ENCODE measurements at regions not wholly inside any gene's neighbourhood (a gene's known extent, or its start where the extent isn't known, plus 50 kb on each side); places are given as distances from the start of the nearest gene placed in this dataset.

GRCh38 chr6:138030872-138031271, 76.3 kb downstream of the PERP start:
- H3K36me3 ChIP-seq (ENCODE audit: control insufficient read depth in 2 of 2, insufficient read depth in 2 of 2, low read length in 2 of 2): no peaks in the 10 kb centered on the region
- no peak overlapping the region for H3K9ac ChIP-seq (ENCODE audit: low read length in 2 of 2)
- H3K4me1 ChIP-seq (ENCODE audit: control insufficient read depth, insufficient read depth, low read length): no peaks in the 10 kb centered on the region
- no peak overlapping the region for H3K4me3 ChIP-seq (ENCODE audit: low read length in 2 of 2)
- H3K9me3 ChIP-seq (ENCODE audit: control insufficient read depth in 2 of 2, low read length in 2 of 2): no peaks in the 10 kb centered on the region
- H3K27me3 ChIP-seq (ENCODE audit: control insufficient read depth in 1 of 2, insufficient read depth in 2 of 2, low read length in 2 of 2): no peaks in the 10 kb centered on the region
- no peak overlapping the region for H3K27ac ChIP-seq (ENCODE audit: low read length)

GRCh38 chr6:138031417-138031816, 75.8 kb downstream of the PERP start:
- Histone ChIP-seq H3K9me3 (ENCODE audit: control insufficient read depth in 2 of 2, low read length in 2 of 2) (no peaks in the 10 kb centered on the region), H3K4me3 (ENCODE audit: low read length in 2 of 2) (no peak overlapping the region), H3K36me3 (ENCODE audit: control insufficient read depth in 2 of 2, insufficient read depth in 2 of 2, low read length in 2 of 2) (no peaks in the 10 kb centered on the region), H3K9ac (ENCODE audit: low read length in 2 of 2) (no peak overlapping the region), H3K27ac (ENCODE audit: low read length) (peak overlapping the region; percentile 6), H3K4me1 (ENCODE audit: control insufficient read depth, insufficient read depth, low read length) (no peaks in the 10 kb centered on the region), H3K27me3 (ENCODE audit: control insufficient read depth in 1 of 2, insufficient read depth in 2 of 2, low read length in 2 of 2) (no peaks in the 10 kb centered on the region)

- Histone ChIP-seq H3K4me1 (ENCODE audit: control insufficient read depth, insufficient read depth, low read length) (no peaks in the 10 kb centered on the region), H3K9ac (ENCODE audit: low read length in 2 of 2) (no peak overlapping the region), H3K27me3 (ENCODE audit: control insufficient read depth in 1 of 2, insufficient read depth in 2 of 2, low read length in 2 of 2) (no peaks in the 10 kb centered on the region), H3K36me3 (ENCODE audit: control insufficient read depth in 2 of 2, insufficient read depth in 2 of 2, low read length in 2 of 2) (no peaks in the 10 kb centered on the region), H3K27ac (ENCODE audit: low read length) (peak overlapping the region; percentile 6), H3K9me3 (ENCODE audit: control insufficient read depth in 2 of 2, low read length in 2 of 2) (no peaks in the 10 kb centered on the region), H3K4me3 (ENCODE audit: low read length in 2 of 2) (no peak overlapping the region)
Observed at GRCh38 chr6:138031850-138032249, 75.4 kb downstream of the PERP start.

- no peak overlapping the region for H3K27ac ChIP-seq (ENCODE audit: low read length)
Observed at GRCh38 chr6:138032571-138032970, 74.6 kb downstream of the PERP start.

GRCh38 chr6:138034229-138034628, 73.0 kb downstream of the PERP start:
- H3K27me3 ChIP-seq (ENCODE audit: control insufficient read depth in 1 of 2, insufficient read depth in 2 of 2, low read length in 2 of 2): no peaks in the 10 kb centered on the region
- H3K27ac ChIP-seq (ENCODE audit: low read length): no peak overlapping the region
- H3K9me3 ChIP-seq (ENCODE audit: control insufficient read depth in 2 of 2, low read length in 2 of 2): no peaks in the 10 kb centered on the region
- no peaks in the 10 kb centered on the region for H3K4me1 ChIP-seq (ENCODE audit: control insufficient read depth, insufficient read depth, low read length)
- H3K4me3 ChIP-seq (ENCODE audit: low read length in 2 of 2): no peak overlapping the region
- H3K9ac ChIP-seq (ENCODE audit: low read length in 2 of 2): no peak overlapping the region
- H3K36me3 ChIP-seq (ENCODE audit: control insufficient read depth in 2 of 2, insufficient read depth in 2 of 2, low read length in 2 of 2): no peaks in the 10 kb centered on the region

More at GRCh38 chr6:138032571-138032970, 74.6 kb downstream of the PERP start:
- Histone ChIP-seq H3K27me3 (ENCODE audit: control insufficient read depth in 1 of 2, insufficient read depth in 2 of 2, low read length in 2 of 2) (no peaks in the 10 kb centered on the region), H3K4me3 (ENCODE audit: low read length in 2 of 2) (no peak overlapping the region), H3K9me3 (ENCODE audit: control insufficient read depth in 2 of 2, low read length in 2 of 2) (no peaks in the 10 kb centered on the region), H3K9ac (ENCODE audit: low read length in 2 of 2) (no peak overlapping the region), H3K36me3 (ENCODE audit: control insufficient read depth in 2 of 2, insufficient read depth in 2 of 2, low read length in 2 of 2) (no peaks in the 10 kb centered on the region), H3K4me1 (ENCODE audit: control insufficient read depth, insufficient read depth, low read length) (no peaks in the 10 kb centered on the region)

GRCh38 chr6:138035070-138035469, 72.1 kb downstream of the PERP start:
- Histone ChIP-seq H3K9me3 (ENCODE audit: control insufficient read depth in 2 of 2, low read length in 2 of 2) (no peaks in the 10 kb centered on the region), H3K4me1 (ENCODE audit: control insufficient read depth, insufficient read depth, low read length) (no peaks in the 10 kb centered on the region), H3K27me3 (ENCODE audit: control insufficient read depth in 1 of 2, insufficient read depth in 2 of 2, low read length in 2 of 2) (no peaks in the 10 kb centered on the region), H3K9ac (ENCODE audit: low read length in 2 of 2) (no peak overlapping the region), H3K4me3 (ENCODE audit: low read length in 2 of 2) (no peak overlapping the region), H3K27ac (ENCODE audit: low read length) (no peak overlapping the region), H3K36me3 (ENCODE audit: control insufficient read depth in 2 of 2, insufficient read depth in 2 of 2, low read length in 2 of 2) (no peaks in the 10 kb centered on the region)

GRCh38 chr6:138036111-138036510, 71.1 kb downstream of the PERP start:
- no peaks in the 10 kb centered on the region for H3K27me3 ChIP-seq (ENCODE audit: control insufficient read depth in 1 of 2, insufficient read depth in 2 of 2, low read length in 2 of 2)
- no peaks in the 10 kb centered on the region for H3K36me3 ChIP-seq (ENCODE audit: control insufficient read depth in 2 of 2, insufficient read depth in 2 of 2, low read length in 2 of 2)
- no peaks in the 10 kb centered on the region for H3K9me3 ChIP-seq (ENCODE audit: control insufficient read depth in 2 of 2, low read length in 2 of 2)
- H3K4me1 ChIP-seq (ENCODE audit: control insufficient read depth, insufficient read depth, low read length): no peaks in the 10 kb centered on the region
- H3K4me3 ChIP-seq (ENCODE audit: low read length in 2 of 2): no peak overlapping the region
- H3K9ac ChIP-seq (ENCODE audit: low read length in 2 of 2): no peak overlapping the region
- no peak overlapping the region for H3K27ac ChIP-seq (ENCODE audit: low read length)

- no peak overlapping the region for H3K4me3 ChIP-seq (ENCODE audit: low read length in 2 of 2)
- no peak overlapping the region for H3K9ac ChIP-seq (ENCODE audit: low read length in 2 of 2)
- H3K27me3 ChIP-seq (ENCODE audit: control insufficient read depth in 1 of 2, insufficient read depth in 2 of 2, low read length in 2 of 2): no peaks in the 10 kb centered on the region
- H3K9me3 ChIP-seq (ENCODE audit: control insufficient read depth in 2 of 2, low read length in 2 of 2): no peaks in the 10 kb centered on the region
- no peak overlapping the region for H3K27ac ChIP-seq (ENCODE audit: low read length)
- no peaks in the 10 kb centered on the region for H3K36me3 ChIP-seq (ENCODE audit: control insufficient read depth in 2 of 2, insufficient read depth in 2 of 2, low read length in 2 of 2)
- no peaks in the 10 kb centered on the region for H3K4me1 ChIP-seq (ENCODE audit: control insufficient read depth, insufficient read depth, low read length)
Observed at GRCh38 chr6:138037009-138037504, 70.2 kb downstream of the PERP start.

- no peaks in the 10 kb centered on the region for H3K4me1 ChIP-seq (ENCODE audit: control insufficient read depth, insufficient read depth, low read length)
- H3K9me3 ChIP-seq (ENCODE audit: control insufficient read depth in 2 of 2, low read length in 2 of 2): no peaks in the 10 kb centered on the region
- no peaks in the 10 kb centered on the region for H3K36me3 ChIP-seq (ENCODE audit: control insufficient read depth in 2 of 2, insufficient read depth in 2 of 2, low read length in 2 of 2)
- H3K4me3 ChIP-seq (ENCODE audit: low read length in 2 of 2): no peak overlapping the region
- H3K27ac ChIP-seq (ENCODE audit: low read length): no peak overlapping the region
- H3K9ac ChIP-seq (ENCODE audit: low read length in 2 of 2): no peak overlapping the region
- H3K27me3 ChIP-seq (ENCODE audit: control insufficient read depth in 1 of 2, insufficient read depth in 2 of 2, low read length in 2 of 2): no peaks in the 10 kb centered on the region
Observed at GRCh38 chr6:138038142-138038870, 68.9 kb downstream of the PERP start.

Data from stomach smooth muscle (tissue), 2 donors.